T follicular helper cell (primary cell): ENCODE measurements at regions not wholly inside any gene's neighbourhood (a gene's known extent, or its start where the extent isn't known, plus 50 kb on each side); places are given as distances from the start of the nearest gene placed in this dataset.

Experiments
- DNase-seq: peaks from one replicate; pipeline ENCODE4 v3.0.0-alpha.2; 2020; ENCODE audit warnings: low read depth

GRCh38 chr10:130486906-130487305 is 350.7 kb downstream of the GLRX3 start:
- no peak for DNase-seq

DNA sequence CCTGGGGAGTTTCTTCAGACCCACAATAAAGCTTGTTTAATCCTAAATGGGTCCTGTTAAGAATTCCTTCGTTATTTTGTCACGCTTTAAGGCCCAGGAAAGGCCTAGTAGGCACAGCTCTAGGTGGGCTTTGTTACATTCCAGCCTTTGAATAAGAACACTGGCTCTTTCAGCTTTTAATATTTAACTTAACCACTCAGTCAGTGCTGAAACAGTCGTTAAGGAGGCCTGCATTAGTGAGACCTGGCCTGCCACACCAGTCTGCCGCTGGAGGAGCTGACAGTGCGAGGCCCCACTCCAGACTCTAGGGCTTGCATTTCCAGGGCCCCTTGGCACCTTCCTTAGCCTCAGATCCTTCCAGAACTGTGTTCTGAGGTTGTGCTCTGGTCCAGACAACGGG is 351.4 kb downstream of the GLRX3 start:
- DNase-seq: no peak

GRCh38 chr10:130489891-130490290 is 353.7 kb downstream of the GLRX3 start:
- DNase-seq: no peak

- no peak for DNase-seq
Measured at GRCh38 chr10:130491011-130491692, 355.0 kb downstream of the GLRX3 start.

DNA sequence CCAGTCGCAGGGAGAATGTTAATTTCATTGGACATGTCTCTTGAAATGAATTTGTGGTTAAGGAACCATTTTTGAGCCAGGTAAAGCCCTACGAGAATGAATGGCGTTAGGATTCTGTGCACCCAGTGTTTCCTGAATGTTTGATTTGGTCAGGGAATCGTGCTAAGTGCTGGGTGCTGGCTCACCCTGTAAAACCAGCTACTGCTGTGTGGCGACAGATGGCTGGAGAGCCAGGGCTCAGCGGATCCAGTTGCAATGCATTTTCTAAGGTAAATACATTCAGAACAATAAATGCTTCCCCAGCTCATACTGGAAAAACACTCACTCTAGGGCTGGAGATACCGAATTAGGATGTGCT is 355.5 kb downstream of the GLRX3 start:
- no peak for DNase-seq

DNA sequence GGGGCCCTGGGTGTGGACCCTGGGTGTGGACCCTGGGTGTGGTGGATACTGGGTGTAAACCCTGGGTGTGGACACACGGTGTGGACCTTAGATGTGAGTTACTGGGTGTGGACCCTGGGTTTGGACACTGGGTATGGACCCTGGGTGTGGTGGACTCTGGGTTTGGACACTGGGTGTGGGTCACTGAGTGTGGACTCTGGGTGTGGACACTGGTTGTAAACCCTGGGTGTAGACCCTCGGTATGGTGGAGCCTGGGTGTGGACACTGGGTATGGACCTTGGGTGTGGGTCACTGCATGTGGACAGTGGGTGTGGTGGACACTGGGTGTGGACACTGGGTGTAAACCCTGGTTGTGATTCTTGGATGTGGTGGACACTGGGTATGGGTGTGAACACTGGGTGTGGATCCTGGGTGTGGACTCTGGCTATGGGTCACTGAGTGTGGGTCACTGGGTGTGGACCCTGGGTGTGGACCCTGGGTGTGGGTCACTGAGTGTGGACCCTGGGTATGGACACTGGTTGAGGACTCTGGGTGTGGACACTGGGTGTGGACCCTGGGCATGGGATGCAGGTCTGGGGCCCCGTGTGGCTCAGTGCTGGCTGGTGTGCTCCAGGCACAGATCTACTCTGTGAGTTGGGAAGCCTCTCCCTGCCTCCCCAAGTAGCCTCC is 356.2 kb downstream of the GLRX3 start:
- no peak for DNase-seq

DNA sequence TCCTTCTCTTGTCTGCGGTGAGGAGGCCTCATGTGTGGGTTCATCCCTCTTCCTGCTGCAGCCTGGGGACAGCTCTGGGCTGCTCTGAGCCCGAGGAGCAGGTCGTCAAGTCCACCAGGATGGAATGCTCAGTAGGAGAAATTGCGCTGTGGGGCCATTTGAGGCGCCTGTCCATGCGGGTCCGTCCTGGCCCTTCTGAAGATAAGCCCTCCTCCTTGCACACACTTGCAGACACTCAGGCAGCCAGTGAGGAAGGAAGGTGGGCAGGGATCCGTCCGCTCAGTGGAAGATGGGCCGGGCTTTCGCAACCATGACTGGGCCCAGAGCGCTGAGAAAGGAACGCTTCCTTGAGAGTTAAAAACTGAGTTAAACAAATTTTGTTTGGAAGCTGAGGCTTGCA is 356.8 kb downstream of the GLRX3 start:
- no peak for DNase-seq

DNA sequence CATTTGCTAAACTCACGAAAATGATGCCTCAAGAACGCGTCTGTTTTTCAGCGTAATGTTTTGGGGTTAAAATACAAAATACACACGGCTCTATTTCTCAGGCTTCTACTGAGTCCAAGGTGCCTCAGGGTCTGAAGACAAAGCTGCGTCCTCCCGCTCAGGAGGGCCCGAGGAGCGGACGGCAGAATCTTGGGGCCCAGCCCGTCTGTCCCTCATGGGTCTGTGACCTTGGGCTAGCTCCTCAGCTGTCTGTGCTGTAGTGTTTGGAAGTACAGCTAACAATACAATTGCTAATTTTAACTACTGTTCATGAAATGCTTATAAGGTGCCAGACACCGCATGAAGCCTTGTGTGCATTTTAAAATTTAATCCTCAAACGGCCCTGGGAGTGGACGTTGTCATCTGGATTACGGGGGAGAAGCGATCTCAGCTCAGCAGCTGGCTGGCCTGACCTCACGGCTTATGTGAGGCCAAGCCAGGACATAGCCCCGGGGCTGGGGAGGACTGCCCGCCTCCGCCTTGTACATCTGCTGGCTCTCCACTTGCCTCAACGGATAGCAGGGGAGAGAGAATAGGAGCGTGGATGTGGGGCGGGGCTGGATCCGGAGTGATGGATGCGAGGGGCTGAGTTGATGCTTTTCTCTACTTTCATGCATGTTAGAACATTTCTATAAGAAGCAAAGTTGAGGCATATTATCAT is 357.4 kb downstream of the GLRX3 start:
- no peak for DNase-seq

DNA sequence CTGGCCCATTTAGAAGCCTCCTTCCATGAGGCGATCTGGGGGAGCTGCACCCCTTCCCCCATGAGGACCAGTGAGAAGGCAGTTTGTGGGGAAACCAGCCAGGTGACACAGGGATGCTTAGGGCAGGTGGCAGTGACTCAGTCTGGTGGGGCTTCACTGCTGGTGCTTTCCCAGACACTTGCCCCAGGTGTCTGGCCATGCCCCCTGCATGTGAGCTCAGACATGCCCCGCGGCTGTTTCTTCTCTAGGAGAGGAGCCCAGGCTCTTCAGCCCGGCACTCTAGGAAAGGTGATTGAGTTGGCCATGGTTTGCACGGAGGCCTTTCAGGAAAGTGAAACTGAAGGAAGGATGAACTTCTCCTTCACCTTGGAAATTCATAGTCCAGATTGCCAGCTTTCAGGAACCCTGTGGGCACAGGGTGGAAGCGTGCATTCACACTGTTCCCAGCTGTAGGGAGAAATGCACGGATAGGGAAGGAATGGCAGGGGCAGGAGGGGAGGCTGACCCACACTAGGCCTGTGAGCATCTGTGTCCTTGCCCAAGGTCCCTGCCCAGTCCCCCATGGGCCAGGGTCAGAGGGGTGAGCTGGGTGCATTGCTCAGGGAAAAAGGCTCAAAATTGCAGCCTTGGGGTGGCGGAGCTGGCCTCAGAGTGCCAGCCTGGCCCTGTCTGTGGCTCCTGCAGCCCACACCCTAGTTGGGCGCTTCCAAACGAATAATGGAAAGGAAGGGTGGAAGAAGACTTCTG is 359.1 kb downstream of the GLRX3 start:
- DNase-seq: no peak

GRCh38 chr10:130495891-130496636 is 359.9 kb downstream of the GLRX3 start:
- DNase-seq: no peak

GRCh38 chr10:130497056-130498010 is 361.1 kb downstream of the GLRX3 start:
- DNase-seq: no peak

DNA sequence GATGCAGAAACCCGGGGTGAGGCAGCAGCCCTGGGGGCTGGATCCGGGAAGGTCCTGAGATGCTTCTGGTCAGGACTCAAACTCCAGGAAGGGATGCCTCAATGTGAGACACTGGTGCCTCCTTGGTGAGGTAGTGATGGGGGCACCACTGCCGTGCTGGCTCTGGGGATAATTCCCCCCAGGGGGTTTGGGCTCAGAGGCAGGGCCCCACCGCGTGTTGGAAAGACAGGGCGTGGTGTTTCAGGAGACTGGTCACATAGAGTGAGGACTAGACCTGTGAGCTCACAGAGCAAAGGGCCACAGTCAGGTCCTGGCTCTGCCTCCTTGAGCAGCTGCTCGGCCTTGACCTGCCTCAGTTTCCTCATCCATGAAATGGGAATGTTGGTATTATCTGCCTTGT is 361.9 kb downstream of the GLRX3 start:
- no peak for DNase-seq

GRCh38 chr10:130498934-130499333 is 362.7 kb downstream of the GLRX3 start:
- DNase-seq: no peak

DNA sequence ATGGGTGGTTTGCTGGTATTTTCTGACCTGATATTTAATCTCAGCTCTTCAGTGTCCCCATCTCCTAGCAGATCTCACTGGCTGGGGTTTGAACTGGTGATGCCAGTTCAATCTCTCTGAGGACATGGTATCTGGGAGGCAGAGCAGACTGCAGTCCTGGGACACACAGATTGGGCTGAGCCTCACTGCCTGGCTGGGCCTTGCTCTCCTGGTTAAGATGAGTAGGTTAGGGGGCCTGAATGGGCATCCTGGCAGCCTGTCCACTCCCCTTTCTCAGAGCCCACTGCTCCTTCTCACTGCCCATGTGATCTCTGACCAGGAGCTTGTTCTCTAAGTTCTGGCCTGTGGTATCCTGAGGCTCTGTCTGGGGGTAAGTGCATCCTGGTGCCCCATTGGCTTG is 363.4 kb downstream of the GLRX3 start:
- DNase-seq: no peak

DNA sequence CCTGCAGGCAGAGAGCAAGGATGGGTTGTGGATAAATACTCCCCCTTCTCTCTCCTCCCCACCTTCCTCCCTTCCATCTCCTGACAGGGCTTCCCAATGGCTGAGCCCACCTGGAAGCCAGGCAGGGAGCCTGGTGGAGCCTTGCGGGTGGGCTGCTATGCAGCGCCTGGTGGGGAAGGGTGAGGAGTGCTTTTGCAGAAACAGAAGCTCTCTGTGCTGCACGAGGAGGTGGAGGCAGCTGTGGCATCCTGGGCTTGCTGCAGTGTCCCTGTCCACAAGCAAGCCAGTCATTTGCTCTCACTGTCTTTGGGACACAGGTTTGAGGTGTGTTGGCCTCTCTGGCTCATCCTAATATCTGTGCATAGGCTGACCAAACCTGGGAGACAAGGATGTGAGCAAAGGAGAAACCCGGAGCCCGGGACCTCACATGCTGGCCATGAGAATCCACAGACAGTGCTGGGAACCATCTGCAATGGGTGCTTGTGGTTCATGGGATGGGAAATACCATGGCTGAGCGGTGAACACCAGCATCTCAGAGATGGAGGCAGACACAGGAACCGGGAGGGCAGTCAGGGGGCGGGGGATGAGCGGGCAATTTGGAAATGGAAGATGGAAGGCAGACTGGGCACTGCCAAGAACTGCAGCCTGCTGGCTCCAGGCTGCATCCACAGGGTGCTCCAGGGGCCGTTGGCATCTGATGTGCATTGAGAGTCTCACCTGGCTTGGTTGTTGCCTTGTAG is 364.2 kb downstream of the GLRX3 start:
- no peak for DNase-seq

DNA sequence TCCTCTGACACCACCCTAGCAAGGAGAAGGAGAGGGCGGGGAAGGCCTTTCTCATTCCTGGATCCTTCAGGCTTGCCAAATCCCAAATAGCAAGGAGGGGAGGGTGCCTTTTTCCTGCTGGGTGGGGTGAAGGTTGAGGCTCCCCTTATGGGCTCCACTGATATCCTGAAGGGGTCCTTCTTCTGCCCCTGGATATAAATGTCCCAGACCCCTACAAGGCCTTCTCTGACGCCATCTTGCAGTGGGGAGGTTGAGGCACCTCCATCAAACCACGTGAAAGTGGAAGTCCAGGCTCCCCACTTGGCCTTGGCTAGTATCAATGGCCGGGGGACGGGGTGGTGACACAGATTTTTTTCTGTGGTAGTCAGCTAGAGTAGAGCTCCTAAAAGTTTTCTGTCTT is 371.3 kb downstream of the GLRX3 start:
- DNase-seq: no peak

GRCh38 chr10:130509881-130510689 is 373.9 kb downstream of the GLRX3 start:
- no peak for DNase-seq

DNA sequence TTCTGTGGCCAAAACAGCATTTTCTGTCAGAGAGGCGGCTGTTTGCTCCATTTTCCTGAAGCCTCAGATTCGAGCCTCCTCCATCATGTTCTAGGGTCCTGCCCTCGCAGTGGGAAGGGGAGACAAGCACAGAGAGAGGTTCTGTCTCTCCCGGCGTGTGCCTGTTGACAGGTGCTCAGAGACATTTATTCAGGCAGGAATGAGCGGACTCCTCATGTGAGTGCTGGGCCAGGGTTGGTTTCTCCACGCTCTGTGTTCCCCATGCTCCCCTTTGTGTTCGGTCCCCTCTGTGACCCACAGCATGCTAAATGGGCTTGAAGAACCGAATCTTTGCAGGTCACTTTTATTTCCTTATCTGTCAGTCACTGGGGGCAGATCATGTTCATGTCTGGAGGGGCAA is 374.6 kb downstream of the GLRX3 start:
- no peak for DNase-seq

DNA sequence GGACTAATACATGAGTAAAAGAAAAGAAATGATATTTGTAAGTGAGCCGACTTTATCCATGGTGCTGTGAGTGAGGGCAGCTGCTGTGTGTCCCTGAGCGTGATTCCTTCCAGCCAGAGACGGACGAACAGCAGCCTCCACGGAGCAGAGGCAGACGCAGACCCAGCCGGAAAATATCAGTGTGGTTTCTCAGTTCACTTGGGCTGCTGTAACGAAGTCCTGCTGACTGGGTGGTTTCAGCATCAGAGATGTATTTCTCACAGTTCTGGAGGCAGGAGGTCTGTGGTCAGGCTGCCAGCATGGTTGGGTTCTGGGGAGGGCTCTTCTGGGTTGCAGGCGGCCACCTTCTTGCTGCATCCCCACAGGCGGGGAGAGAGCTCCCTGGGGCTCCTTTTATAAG is 375.6 kb downstream of the GLRX3 start:
- no peak for DNase-seq
